ENCODE measurements at regions not wholly inside any gene's neighbourhood (a gene's known extent, or its start where the extent isn't known, plus 50 kb on each side); places are given as distances from the start of the nearest gene placed in this dataset.

DNA sequence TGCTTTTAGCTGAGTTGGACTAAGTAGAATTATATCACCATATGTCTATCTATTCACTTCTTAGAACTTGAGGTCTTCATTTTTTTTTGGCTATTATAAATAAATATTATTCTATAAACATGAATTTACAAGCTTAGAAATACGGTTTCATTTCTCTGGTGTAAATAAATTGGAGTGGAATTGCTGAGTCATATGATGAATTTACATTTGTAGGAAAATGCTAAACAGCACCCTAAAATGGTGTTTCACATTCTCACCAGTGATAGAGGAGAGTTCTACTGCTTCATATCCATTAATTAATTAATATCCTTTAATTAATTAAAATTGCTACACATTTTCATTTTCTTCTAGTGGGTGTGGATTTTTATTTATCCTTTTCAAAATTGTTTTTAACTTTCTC is 318.3 kb downstream of the MDFIC start:
- Histone ChIP-seq H3K18ac (ENCODE audit: extremely low read depth, low read length) (no peak overlapping the region), H3K4me1 (replicated peaks in 1 of 4; ENCODE audit: control insufficient read depth in 3 of 4, insufficient read depth in 4 of 4, low read length in 3 of 4) (no peaks in the 10 kb centered on the region), H4K8ac (ENCODE audit: extremely low read depth, insufficient read depth, low read length) (no peak overlapping the region), H3K4ac (replicated peaks; ENCODE audit: insufficient read length, low read depth, low read length) (no peak overlapping the region), H2AK5ac (ENCODE audit: low read depth, low read length) (no peak overlapping the region), H3K27me3 (replicated peaks in 1 of 4; ENCODE audit: control insufficient read depth in 3 of 4, extremely low read depth in 1 of 4, insufficient read depth in 3 of 4, low read length in 3 of 4) (no peaks in the 10 kb centered on the region), H2AFZ (ENCODE audit: low read length) (no peak overlapping the region), H3K9ac (replicated peaks in 1 of 4; ENCODE audit: extremely low read depth in 1 of 4, low read depth in 3 of 4, low read length in 3 of 4) (no peak overlapping the region), H4K91ac (replicated peaks; ENCODE audit: insufficient read length, low read length) (no peak overlapping the region), H2BK15ac (ENCODE audit: low read length) (no peak overlapping the region), H3K23me2 (ENCODE audit: low read depth, low read length) (no peaks in the 10 kb centered on the region), H3K56ac (replicated peaks; ENCODE audit: insufficient read length, low read depth, low read length) (no peak overlapping the region), H2BK20ac (ENCODE audit: low read length) (no peak overlapping the region), H3K79me2 (ENCODE audit: control insufficient read depth in 1 of 2, insufficient read depth in 2 of 2, low read length in 2 of 2) (no peaks in the 10 kb centered on the region), H3K4me2 (ENCODE audit: insufficient read depth in 1 of 2, low read depth in 2 of 2, low read length in 2 of 2) (no peak overlapping the region), H3K27ac (ENCODE audit: low read depth, low read length) (no peak overlapping the region), H2BK120ac (replicated peaks; ENCODE audit: low read depth, low read length) (no peak overlapping the region), H3K36me3 (ENCODE audit: control insufficient read depth in 2 of 4, insufficient read depth in 4 of 4, low read length in 3 of 4) (no peaks in the 10 kb centered on the region), H3K23ac (ENCODE audit: insufficient read length) (no peak overlapping the region), H4K20me1 (replicated peaks in 1 of 2; ENCODE audit: control insufficient read depth in 1 of 2, insufficient read depth in 2 of 2, low read length in 2 of 2) (no peaks in the 10 kb centered on the region), H3K9me3 (ENCODE audit: insufficient read depth in 2 of 2, low read depth in 1 of 2, low read length in 1 of 2) (no peaks in the 10 kb centered on the region), H2BK5ac (ENCODE audit: low read depth, low read length) (no peak overlapping the region), H2BK12ac (ENCODE audit: low read depth, low read length) (no peak overlapping the region), H3K14ac (ENCODE audit: insufficient read length) (no peak overlapping the region), H3K4me3 (ENCODE audit: extremely low read depth in 1 of 4, insufficient read depth in 2 of 4, low read depth in 3 of 4, low read length in 4 of 4) (no peak overlapping the region), H3K79me1 (ENCODE audit: low read depth, low read length) (no peaks in the 10 kb centered on the region), H4K5ac (ENCODE audit: insufficient read length, low read depth, low read length) (no peak overlapping the region)
- no peak for DNase-seq (ENCODE audit: low read depth in 1 of 2, low spot score in 2 of 2)
- WGBS, 2 experiments (ENCODE audit: extremely low coverage in 1 of 2, insufficient coverage in 1 of 2, insufficient read length in 1 of 2, insufficient replicate concordance in 2 of 2, low coverage in 1 of 2, low lambda C conversion rate in 2 of 2, missing lambda C conversion rate in 1 of 2): 92% methylated on average over 1 of the region's 1 CpG; no CpG with 5 or more reads in 1 of the 2 experiments
- ChIA-PET CTCF (ENCODE audit: partially characterized antibody) (interaction anchor here (0.6 kb wide), 1 partner anchor 1904 kb away, joined by 3 read pairs; no protein-coding TSS in a partner anchor), POLR2A (ENCODE audit: partially characterized antibody) (no interaction called here)
- no peak for FAIRE-seq
- TF ChIP-seq TEAD4 (IDR thresholded peaks at IDR 0.05; ENCODE audit: low read depth, low read length) (no peak), POLR2A (IDR thresholded peaks at IDR 0.05; ENCODE audit: control extremely low read depth in 1 of 2, low read depth in 2 of 2, low read length in 2 of 2) (no peak), FOSL1 (IDR thresholded peaks at IDR 0.05; ENCODE audit: insufficient read depth, low read depth, low read length) (no peak), BRCA1 (IDR thresholded peaks at IDR 0.05; ENCODE audit: low read depth, low read length) (no peak), MAFK (IDR thresholded peaks at IDR 0.05; ENCODE audit: low read depth, low read length) (0 out of 2 replicates have a peak, but pooled peaks have one; percentile 25), TBP (IDR thresholded peaks at IDR 0.05; ENCODE audit: low read depth, low read length) (no peak)
- TF ChIP-seq, protein P1, sequence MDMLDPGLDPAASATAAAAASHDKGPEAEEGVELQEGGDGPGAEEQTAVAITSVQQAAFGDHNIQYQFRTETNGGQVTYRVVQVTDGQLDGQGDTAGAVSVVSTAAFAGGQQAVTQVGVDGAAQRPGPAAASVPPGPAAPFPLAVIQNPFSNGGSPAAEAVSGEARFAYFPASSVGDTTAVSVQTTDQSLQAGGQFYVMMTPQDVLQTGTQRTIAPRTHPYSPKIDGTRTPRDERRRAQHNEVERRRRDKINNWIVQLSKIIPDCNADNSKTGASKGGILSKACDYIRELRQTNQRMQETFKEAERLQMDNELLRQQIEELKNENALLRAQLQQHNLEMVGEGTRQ (IDR thresholded peaks at IDR 0.05; ENCODE audit: low read length): no peak
- TF ChIP-seq, protein P2, sequence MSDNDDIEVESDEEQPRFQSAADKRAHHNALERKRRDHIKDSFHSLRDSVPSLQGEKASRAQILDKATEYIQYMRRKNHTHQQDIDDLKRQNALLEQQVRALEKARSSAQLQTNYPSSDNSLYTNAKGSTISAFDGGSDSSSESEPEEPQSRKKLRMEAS (IDR thresholded peaks at IDR 0.05): no peak
